CD4-positive, alpha-beta T cell (primary cell): ENCODE measurements at regions not wholly inside any gene's neighbourhood (a gene's known extent, or its start where the extent isn't known, plus 50 kb on each side); places are given as distances from the start of the nearest gene placed in this dataset.
A peak's percentile ranks its signal among the peaks of the same experiment; 100 is the strongest.

Experiments used
- ATAC-seq: fragments of 200-7000 bp; cut with Tn5 transposase; one replicate; pipeline ENCODE4 v1.10.0; 2022; ENCODE audit warnings: mild to moderate bottlenecking; ENCODE audit not compliant: poor library complexity
- CTCF ChIA-PET: fragments of 350-600 bp; sonication (Branson Sonifier 250); formaldehyde crosslinking; loops from one replicate; lab custom pipeline; 2021; ENCODE audit warnings: antibody characterized with exemption, inconsistent platforms; lab: Charles Lee
- POLR2A ChIA-PET: fragments of 350-600 bp; sonication (Branson Sonifier 250); formaldehyde crosslinking; loops from one replicate; lab custom pipeline; 2021; ENCODE audit warnings: antibody characterized with exemption, inconsistent platforms; lab: Charles Lee
- DNase-seq, 14 experiments: peaks; one replicate each; pipeline ENCODE4 v3.0.0-alpha.2; 2013 to 2020; ENCODE audit warnings: mixed read lengths in 2 of 14
- H3K27ac ChIP-seq, 2 donors: one replicate each; pipeline versions ENCODE4 v1.5.1 to v1.7.0; 2013; ENCODE audit warnings: low read length in 2 of 2, low read depth in 1 of 2, mild to moderate bottlenecking in 1 of 2
- H3K27me3 ChIP-seq, 2 experiments: 1 replicate in 1 of 2; 2 replicates in 1 of 2; pipeline versions ENCODE4 v1.6.1 to v1.7.0; 2013; ENCODE audit warnings: low read length in 2 of 2, control low read depth in 1 of 2, mild to moderate bottlenecking in 1 of 2, moderate library complexity in 1 of 2; ENCODE audit not compliant: insufficient read depth in 2 of 2, control insufficient read depth in 1 of 2
- H3K36me3 ChIP-seq: one replicate; pipeline ENCODE4 v1.6.1; 2013; ENCODE audit warnings: low read length, control low read depth; ENCODE audit not compliant: insufficient read depth
- H3K4me1 ChIP-seq: one replicate; pipeline ENCODE4 v1.6.1; 2013; ENCODE audit warnings: low read length, control low read depth; ENCODE audit not compliant: insufficient read depth
- H3K4me3 ChIP-seq: one replicate; pipeline ENCODE4 v1.5.1; 2013; ENCODE audit warnings: mild to moderate bottlenecking, low read length, moderate library complexity
- H3K9me3 ChIP-seq, 2 experiments: 1 replicate in 1 of 2; 2 replicates in 1 of 2; pipeline versions ENCODE4 v1.6.1 to v1.7.0; 2013; ENCODE audit warnings: low read length in 2 of 2, mild to moderate bottlenecking in 2 of 2, control low read depth in 1 of 2, moderate library complexity in 1 of 2; ENCODE audit not compliant: control insufficient read depth in 1 of 2, insufficient read depth in 1 of 2
- H3K27ac Mint-ChIP-seq: one replicate; pipeline ENCODE4 v1.8.0; 2020; ENCODE audit warnings: mixed read lengths
- H3K27me3 Mint-ChIP-seq: one replicate; pipeline ENCODE4 v1.8.0; 2021; ENCODE audit warnings: mixed read lengths
- H3K36me3 Mint-ChIP-seq: one replicate; pipeline ENCODE4 v1.8.0; 2021; ENCODE audit warnings: low read depth, mixed read lengths
- H3K4me1 Mint-ChIP-seq: one replicate; pipeline ENCODE4 v1.8.0; 2021; ENCODE audit warnings: low read depth, mixed read lengths
- H3K4me3 Mint-ChIP-seq: one replicate; pipeline ENCODE4 v1.8.0; 2020; ENCODE audit warnings: mild to moderate bottlenecking, mixed read lengths
- H3K9me3 Mint-ChIP-seq: one replicate; pipeline ENCODE4 v1.8.0; 2020; ENCODE audit warnings: mixed read lengths
- intact Hi-C, 2 experiments: fragments of 100-400 bp; cut with DNase I in 1 of 2; cut with micrococcal nuclease in 1 of 2; formaldehyde crosslinking; loops; one replicate each; pipeline versions ENCODE4 v1.15.1 to v1.9.0; 2023 to 2025; cut with DNase I, micrococcal nuclease
- TF ChIP-seq, protein P1 (sequence below): fragments of 200-600 bp; IDR thresholded peaks from one replicate; pipeline ENCODE4 v1.8.0; 2022; ENCODE audit warnings: antibody characterized with exemption, mild to moderate bottlenecking

DNA sequence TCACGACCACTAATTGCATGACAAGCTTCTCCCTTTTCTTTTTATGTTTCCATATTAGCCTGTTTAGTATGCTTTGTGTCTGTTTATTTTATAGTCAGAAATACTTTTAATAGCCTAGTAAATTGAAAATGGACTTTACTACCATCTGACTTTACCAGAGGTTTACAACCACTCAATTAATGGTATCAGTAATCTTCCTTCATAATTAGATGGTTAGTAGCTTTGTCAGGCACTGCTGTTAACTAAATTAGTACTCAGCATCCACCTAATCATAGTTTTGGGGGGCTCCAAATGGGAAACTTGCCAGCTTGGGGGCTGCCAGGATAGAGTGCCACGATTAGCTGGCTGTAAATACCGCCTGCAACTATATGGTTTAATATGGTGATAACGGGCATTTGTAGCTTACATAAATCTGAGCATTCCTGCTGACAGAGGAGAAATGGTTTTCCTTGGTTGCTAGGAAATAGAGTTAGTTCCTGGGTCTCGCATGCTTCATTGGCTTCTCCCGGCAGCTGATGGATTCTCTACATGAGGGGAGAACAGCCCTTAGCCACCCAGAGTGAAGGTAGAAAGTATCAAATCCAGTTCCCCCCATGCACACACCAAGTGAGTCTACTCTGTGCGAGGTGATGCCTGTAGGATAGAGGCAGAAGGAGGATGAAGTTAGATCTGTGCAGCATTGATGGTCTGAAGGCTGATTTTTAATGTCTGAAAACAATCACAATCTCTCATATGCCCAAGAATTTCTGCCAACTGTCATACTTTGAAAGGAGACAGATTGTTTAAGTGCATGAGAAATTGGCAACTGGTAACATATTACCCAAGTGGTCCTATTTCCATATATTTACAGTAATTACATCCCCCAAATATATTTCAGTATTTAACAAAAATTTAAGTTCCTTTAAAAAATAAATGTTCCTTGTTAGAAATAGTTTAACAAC is 326.6 kb upstream of the PROK2 start:
- DNase-seq, result no peak
- no peaks in the 10 kb centered on the region for H3K9me3 Mint-ChIP-seq

DNA sequence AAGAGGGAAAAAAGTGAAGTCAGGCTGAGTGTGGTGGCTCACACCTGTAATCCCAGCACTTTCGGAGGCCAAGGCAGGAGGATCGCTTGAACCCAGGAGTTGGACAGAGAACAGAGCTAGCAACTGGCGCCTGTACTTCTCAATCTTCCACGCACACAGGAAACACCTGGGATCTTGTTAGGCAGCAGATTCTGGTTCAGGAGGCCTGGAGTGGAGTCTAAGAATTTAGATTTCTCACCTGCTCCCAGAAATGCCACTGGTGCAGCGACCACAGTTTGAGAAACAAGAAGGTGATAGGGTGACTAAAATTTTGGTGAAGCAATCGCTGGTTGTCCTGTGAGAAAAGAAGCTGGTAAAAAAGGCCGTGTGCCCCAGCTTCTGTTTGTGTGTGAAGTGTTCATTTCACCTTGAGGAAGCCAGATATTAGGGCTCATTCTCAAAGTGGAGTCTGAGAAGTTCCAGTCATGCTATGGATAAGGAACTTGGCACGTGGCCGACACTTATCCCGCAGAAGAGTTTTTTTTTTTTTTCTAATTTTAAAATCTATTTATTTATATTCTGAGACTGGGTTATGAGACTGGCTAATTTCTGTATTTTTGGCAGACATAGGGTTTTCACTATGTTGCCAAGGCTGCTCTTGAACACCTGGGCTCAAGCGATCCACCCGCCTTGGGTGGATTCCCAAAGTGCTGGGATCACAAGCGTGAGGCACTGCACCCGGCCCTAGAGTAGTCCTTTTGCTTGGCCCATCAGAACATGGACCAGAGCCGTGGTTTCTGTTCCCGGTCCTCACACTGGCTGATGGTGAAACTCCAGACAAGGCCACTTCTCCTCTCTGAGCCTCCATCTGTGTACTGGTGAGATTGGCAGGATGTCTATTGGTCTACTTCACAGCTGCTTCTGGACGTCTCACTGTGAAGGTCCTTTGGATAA is 324.6 kb upstream of the PROK2 start:
- Histone ChIP-seq H3K4me1 (no peaks in the 10 kb centered on the region), H3K27me3 (no peaks in the 10 kb centered on the region), H3K27ac (no peak overlapping the region), H3K36me3 (no peaks in the 10 kb centered on the region), H3K9me3 (no peaks in the 10 kb centered on the region), H3K4me3 (no peak overlapping the region)
- ChIA-PET POLR2A (no interaction called here), CTCF (no interaction called here)
- Mint-ChIP-seq H3K4me3 (no peak overlapping the region), H3K4me1 (no peaks in the 10 kb centered on the region), H3K36me3 (no peaks in the 10 kb centered on the region), H3K9me3 (no peaks in the 10 kb centered on the region), H3K27ac (no peak overlapping the region), H3K27me3 (no peaks in the 10 kb centered on the region)
- TF ChIP-seq, protein P1, sequence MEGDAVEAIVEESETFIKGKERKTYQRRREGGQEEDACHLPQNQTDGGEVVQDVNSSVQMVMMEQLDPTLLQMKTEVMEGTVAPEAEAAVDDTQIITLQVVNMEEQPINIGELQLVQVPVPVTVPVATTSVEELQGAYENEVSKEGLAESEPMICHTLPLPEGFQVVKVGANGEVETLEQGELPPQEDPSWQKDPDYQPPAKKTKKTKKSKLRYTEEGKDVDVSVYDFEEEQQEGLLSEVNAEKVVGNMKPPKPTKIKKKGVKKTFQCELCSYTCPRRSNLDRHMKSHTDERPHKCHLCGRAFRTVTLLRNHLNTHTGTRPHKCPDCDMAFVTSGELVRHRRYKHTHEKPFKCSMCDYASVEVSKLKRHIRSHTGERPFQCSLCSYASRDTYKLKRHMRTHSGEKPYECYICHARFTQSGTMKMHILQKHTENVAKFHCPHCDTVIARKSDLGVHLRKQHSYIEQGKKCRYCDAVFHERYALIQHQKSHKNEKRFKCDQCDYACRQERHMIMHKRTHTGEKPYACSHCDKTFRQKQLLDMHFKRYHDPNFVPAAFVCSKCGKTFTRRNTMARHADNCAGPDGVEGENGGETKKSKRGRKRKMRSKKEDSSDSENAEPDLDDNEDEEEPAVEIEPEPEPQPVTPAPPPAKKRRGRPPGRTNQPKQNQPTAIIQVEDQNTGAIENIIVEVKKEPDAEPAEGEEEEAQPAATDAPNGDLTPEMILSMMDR, result no peak
- intact Hi-C loops, result loop anchor here in 1 of 2 experiments (10.0 kb wide), 1 partner anchor 395 kb away; no protein-coding TSS in a partner anchor
- DNase-seq, result peak in 1 of 14 experiments; percentile 19
- ATAC-seq, result no peak

More for the DNA sequence above, 326.6 kb upstream of the PROK2 start:
- H3K4me3 Mint-ChIP-seq, result no peak overlapping the region
- ATAC-seq, result no peak
- intact Hi-C loops, result no loop called here
- no peak overlapping the region for H3K27ac Mint-ChIP-seq
- H3K27me3 Mint-ChIP-seq, result no peaks in the 10 kb centered on the region
- Histone ChIP-seq H3K4me1 (no peaks in the 10 kb centered on the region), H3K9me3 (no peaks in the 10 kb centered on the region), H3K27ac (no peak overlapping the region), H3K36me3 (no peaks in the 10 kb centered on the region), H3K27me3 (no peaks in the 10 kb centered on the region), H3K4me3 (no peak overlapping the region)
- POLR2A ChIA-PET, result no interaction called here
- H3K36me3 Mint-ChIP-seq, result no peaks in the 10 kb centered on the region
- TF ChIP-seq, protein P1, result no peak
- no peaks in the 10 kb centered on the region for H3K4me1 Mint-ChIP-seq
- CTCF ChIA-PET, result no interaction called here

DNA sequence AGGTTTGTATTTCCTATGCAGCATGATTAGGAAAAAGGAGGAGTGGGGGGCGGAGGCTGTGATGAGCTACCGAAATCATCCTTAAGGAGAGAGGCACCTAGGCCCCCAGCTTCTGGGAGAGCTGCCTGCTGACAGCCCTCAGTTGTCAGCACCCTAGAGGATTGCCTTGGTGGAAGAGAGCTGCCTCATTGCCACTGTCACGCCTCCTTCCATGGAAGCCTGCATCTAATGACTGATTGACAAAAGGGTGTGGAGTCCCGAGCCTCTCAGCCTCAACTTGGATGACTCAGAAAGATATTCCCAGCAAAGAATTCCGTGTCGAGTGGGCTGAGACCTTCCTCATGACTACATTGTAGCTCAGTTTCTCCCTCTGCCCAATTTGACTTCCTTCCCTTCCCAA is 320.4 kb upstream of the PROK2 start:
- ChIA-PET CTCF (no interaction called here), POLR2A (no interaction called here)
- Histone ChIP-seq H3K27ac (no peak overlapping the region), H3K36me3 (no peaks in the 10 kb centered on the region), H3K9me3 (no peaks in the 10 kb centered on the region), H3K4me3 (no peak overlapping the region), H3K4me1 (peaks cover 12% of the 10 kb centered on the region), H3K27me3 (peaks cover 0 to 3% of the 10 kb centered on the region in 2 experiments)
- no peaks in the 10 kb centered on the region for H3K9me3 Mint-ChIP-seq
- intact Hi-C loops, result loop anchor here in 1 of 2 experiments (10.0 kb wide), 1 partner anchor 391 kb away; no protein-coding TSS in a partner anchor
- no peak overlapping the region for H3K27ac Mint-ChIP-seq
- ATAC-seq (no peak), DNase-seq (no peak)
- H3K4me1 Mint-ChIP-seq, result peaks cover 14% of the 10 kb centered on the region
- no peak overlapping the region for H3K4me3 Mint-ChIP-seq
- H3K36me3 Mint-ChIP-seq, result no peaks in the 10 kb centered on the region
- TF ChIP-seq, protein P1, result no peak
- no peaks in the 10 kb centered on the region for H3K27me3 Mint-ChIP-seq
